A172 (cell line): ENCODE measurements at regions not wholly inside any gene's neighbourhood (a gene's known extent, or its start where the extent isn't known, plus 50 kb on each side); places are given as distances from the start of the nearest gene placed in this dataset.

ENCODE experiments used
- DNase-seq: peaks from one replicate; pipeline ENCODE4 v3.0.0-alpha.2; 2015; ENCODE audit warnings: low spot score

DNA sequence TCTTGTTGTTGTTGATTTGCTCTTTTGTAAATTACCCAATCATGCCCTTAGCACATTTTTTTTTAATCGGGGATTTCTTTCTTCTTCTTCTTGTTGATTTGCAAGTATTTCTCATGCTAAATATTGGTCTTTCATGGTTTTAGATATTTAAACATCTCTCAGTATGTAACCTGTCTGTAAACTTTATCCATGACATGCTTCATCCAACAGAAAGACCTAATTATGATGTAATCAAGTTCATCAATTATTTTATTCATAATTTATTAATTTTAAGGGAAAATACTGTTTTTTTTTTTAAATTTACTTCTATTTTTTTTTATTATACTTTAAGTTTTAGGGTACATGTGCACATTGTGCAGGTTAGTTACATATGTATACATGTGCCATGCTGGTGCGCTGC lies 69.8 kb downstream of the TNFSF18 start:
- no peak for DNase-seq
